Testis (tissue), 2 donors: ENCODE measurements at regions not wholly inside any gene's neighbourhood (a gene's known extent, or its start where the extent isn't known, plus 50 kb on each side); places are given as distances from the start of the nearest gene placed in this dataset.

ENCODE experiments used
- POLR2A ChIP-seq: fragments of 450-650 bp; IDR thresholded peaks from one replicate; pipeline ENCODE4 v1.6.1; 2017; ENCODE audit warnings: antibody characterized with exemption, mild to moderate bottlenecking, moderate library complexity
- TF ChIP-seq, protein P1 (sequence below), 3 experiments: fragments of 450-650 bp in 2 of 3; fragments of 200-600 bp in 1 of 3; sonication (generic) in 1 of 3; IDR thresholded peaks; one replicate each; pipeline ENCODE4 v1.5.1; 2016 to 2019; ENCODE audit warnings: antibody characterized with exemption in 3 of 3, mild to moderate bottlenecking in 2 of 3, moderate library complexity in 1 of 3

GRCh38 chr5:106909716-106910115, 761.0 kb downstream of the EFNA5 start:
- TF ChIP-seq, protein P1, sequence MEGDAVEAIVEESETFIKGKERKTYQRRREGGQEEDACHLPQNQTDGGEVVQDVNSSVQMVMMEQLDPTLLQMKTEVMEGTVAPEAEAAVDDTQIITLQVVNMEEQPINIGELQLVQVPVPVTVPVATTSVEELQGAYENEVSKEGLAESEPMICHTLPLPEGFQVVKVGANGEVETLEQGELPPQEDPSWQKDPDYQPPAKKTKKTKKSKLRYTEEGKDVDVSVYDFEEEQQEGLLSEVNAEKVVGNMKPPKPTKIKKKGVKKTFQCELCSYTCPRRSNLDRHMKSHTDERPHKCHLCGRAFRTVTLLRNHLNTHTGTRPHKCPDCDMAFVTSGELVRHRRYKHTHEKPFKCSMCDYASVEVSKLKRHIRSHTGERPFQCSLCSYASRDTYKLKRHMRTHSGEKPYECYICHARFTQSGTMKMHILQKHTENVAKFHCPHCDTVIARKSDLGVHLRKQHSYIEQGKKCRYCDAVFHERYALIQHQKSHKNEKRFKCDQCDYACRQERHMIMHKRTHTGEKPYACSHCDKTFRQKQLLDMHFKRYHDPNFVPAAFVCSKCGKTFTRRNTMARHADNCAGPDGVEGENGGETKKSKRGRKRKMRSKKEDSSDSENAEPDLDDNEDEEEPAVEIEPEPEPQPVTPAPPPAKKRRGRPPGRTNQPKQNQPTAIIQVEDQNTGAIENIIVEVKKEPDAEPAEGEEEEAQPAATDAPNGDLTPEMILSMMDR (IDR thresholded peaks at IDR 0.05): no peak
- no peak for TF ChIP-seq POLR2A
